Hepatic stellate cell (primary cell): ENCODE measurements at regions not wholly inside any gene's neighbourhood (a gene's known extent, or its start where the extent isn't known, plus 50 kb on each side); places are given as distances from the start of the nearest gene placed in this dataset.
"Not testable (repeated sequence)": the region's sequence is repeated elsewhere in the genome, so short reads cannot be mapped to it uniquely, and the experiment has no call there.

Experiments used
- DNase-seq: peaks from one replicate; pipeline ENCODE4 v3.0.0; 2011; ENCODE audit warnings: low spot score

- no peak for DNase-seq
These were observed 427.6 kb downstream of the SPRY2 start for GRCh38 chr13:79913141-79913827.

DNA sequence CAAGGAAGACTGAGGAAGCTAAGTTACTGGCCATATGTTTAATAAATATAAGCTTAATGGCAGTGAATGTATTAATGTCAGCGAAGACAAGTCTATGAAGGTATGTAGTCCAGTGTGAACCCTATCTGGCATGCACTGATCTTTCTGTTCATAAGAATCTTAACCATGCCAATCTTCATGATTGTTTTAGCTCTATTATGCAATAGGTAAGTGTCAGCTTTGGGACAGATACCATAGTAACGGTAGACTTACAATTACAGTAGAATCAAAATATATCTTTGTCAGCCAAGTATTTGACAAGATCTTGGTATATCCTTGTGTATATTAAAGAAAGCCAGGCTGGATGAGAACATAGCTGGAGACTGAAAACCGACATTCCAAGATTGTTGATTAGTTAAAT is 428.5 kb downstream of the SPRY2 start:
- DNase-seq: no peak

- no peak for DNase-seq
These were observed 429.9 kb downstream of the SPRY2 start for GRCh38 chr13:79910875-79911540.

DNA sequence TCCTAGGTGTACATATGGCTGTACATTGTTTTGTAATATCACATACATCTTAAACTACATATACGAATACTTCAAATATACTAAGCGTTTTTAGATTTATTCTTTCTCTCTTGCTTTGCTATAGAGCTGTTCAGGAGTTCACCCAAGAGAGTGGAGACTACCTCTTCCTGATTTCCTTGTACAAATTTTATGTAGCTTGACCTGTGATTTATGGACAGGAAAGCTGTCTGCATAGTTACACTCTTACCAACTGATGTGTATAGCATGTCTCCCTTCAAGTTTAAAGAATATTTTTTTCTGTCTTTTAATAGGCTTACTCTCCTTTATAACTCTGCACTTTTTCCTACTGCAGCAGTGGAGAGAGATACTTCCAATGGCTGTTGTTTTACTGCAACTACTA is 428.7 kb downstream of the NDFIP2 start:
- no peak for DNase-seq

GRCh38 chr13:79908381-79908780 is 427.4 kb downstream of the NDFIP2 start:
- no peak for DNase-seq

DNA sequence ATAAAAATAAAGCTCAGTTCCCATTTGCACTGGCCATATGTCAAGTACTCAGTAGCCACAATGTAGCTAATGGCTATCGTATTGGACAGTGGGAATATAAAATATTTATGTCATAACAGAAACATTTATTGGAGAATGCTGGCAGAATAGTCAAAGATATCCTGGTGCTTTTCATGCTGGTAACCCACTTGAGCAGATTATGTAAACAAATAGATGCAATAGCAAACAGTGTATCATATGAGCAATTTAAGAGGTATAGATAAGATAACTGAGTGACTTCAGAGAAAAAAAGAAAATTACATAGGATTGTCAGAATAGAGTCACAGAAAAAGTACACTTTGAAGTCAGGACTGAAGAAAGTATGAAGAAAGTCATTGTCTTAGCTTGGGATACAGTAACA is 426.6 kb downstream of the NDFIP2 start:
- DNase-seq: no peak

DNA sequence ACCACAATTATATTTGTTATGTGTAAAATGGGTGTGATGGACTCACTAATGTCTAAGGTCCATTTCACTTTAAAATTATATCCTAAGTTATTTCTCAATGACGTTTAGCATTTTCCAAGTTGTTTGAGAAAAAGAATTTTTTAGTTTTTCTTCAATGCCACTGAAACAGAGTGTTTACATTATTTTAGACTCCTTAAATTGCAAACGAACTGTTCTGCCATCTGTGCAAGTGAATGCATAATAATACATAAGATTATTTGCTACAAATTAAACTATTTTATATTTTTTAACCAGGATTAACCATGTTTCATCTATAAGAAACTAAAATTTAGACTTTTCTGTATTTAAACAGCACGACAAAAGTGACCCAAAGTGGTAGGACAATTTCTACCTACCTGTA is 425.4 kb downstream of the NDFIP2 start:
- no peak for DNase-seq

DNA sequence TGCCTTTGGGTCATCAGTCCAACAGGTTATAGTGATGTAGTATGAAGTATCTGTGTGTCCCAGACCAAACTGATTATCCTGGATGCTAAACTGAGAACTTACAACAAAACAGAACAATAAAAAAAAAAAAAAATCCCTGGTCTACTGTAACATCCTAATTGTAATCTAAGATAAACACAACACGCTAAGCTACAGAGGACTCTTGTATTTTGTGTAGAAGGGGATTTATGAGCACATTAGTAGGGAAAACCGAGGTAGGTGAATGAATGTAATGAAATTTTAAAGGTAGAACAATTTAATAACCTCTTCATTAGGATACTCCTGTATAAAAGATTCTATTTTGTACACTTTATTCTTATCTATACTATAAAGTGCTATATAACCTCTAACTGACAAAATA is 424.1 kb downstream of the NDFIP2 start:
- no peak for DNase-seq

DNA sequence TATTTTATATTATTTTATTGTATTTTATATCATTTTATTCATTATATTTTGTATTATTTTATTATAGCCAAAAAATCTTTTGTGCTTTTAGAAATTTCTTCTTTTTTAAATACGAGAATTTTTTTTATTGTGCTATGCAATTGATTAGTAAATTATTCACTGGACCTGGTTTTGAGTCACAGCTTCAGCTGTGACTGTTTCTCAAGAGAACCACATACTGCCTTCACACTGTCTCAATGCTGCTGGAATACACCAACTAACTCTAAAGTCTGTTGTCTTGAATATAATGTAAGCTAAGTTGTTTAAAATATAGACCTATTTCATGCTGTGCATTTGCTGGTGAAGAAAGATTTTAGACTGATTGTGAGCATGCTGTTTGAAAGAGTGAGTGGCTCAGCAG is 423.6 kb downstream of the NDFIP2 start:
- no peak for DNase-seq

DNA sequence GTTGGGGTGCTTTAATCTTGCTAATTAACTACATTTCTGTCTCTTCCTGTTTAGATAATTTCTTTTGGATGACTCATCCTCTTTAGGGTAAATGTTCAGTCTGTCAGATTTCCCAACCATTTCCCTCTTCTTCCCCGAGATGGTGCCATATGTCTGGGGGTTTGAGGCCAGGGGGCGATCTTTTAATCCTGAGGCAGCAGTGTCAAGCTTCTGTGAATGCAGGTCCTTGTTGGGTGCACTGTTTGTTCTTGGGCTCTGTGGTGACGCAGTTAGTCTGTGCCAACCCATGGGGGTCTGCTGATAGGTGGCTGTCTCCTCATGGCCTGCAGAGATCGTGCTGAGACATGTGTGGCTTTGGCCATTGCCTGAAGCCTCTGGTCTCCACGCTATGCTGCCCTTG is 420.4 kb downstream of the NDFIP2 start:
- peak; percentile 11 for DNase-seq

- no peak for DNase-seq
These were observed 419.4 kb downstream of the NDFIP2 start for GRCh38 chr13:79900356-79900755.

DNA sequence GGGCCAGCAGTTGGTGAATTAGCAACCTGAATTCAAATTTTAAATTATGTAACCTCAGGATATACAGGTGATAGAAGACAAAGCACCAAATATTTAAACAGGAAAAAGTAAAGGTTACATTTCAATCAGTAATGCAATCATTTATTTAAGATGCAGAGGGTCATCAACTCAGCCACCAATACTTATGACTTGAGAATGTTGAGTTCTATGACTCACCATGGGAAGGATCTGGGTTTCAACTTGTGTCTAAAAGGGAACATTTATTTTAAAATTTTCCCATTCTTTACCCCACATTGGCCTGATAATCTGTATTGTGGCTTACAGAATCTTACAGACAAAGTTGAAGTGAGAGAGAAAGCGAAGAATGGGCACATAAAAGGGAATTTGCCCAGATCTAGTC is 418.0 kb downstream of the NDFIP2 start:
- no peak for DNase-seq

DNA sequence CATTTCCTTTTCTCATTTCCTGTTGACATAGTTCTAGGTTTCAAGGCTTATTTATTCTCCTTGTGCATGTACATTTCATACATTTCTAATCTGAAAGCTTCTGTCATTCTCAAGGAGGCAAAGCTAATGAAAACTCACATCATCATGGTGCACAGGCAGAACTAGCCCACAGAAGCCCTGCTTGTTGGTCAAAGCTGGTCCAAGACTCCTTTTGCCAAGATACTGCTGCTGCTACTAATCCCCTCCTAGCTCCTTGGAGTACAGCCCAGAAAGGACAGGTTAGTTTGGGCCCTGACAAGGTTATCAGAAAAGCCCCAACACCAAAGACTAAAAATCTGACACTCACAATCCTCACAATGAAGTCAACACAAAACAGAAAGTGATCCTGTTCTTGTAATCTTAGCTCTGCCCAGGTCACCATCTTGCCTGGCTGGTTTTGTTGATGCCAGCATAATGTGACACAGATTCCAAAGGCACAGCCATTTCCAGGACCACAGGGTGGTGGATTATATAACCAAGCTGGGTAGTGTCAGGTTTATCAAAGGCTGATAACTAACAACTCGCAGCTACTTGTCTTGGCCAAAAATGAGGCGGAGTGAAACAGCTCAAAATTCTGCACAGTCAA is 417.4 kb downstream of the NDFIP2 start:
- DNase-seq: no peak

GRCh38 chr13:79896851-79897250 is 415.9 kb downstream of the NDFIP2 start:
- DNase-seq: no peak

- no peak for DNase-seq
These were observed 414.5 kb downstream of the NDFIP2 start for GRCh38 chr13:79895416-79895815.

- not testable (repeated sequence) for DNase-seq
These were observed 406.3 kb downstream of the NDFIP2 start for GRCh38 chr13:79887278-79887677.

DNA sequence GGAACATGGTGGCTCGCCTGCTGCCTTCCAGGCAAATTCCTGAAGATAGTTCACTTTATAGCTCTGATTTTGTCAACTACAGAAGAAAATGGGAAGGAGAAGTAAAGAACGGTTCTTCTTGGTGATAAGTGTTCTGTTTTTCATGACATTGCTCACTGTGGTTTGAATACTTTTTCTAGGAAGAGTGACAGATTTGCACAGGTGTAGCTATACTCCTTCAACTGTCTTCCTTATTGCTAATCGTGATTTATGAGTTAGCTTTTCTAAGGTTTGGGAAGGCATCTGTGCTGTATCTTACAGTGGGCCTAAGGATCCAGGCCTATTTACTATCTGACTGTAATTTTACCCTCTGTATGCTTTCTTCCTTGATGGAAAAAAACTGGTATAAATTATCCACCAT is 405.6 kb downstream of the NDFIP2 start:
- no peak for DNase-seq

DNA sequence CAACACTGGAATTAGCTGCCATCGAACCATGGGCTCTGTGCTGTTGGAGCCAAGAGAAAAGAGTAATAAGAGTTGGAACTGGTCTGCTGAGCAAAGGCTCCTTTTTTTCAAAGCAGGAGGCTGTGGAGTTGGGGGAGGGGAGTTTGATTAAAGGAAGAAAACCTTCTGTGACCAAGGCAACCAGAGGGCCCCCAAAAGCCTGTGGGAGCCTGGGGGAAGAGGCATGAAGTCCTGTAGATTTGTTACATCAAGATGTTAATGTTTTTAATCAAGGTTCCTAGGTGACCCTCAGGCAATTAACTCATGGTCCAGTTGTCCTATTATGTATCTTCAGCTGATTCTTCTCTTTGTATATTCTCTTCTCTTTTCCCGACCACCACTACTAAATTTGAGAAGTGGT is 403.9 kb downstream of the NDFIP2 start:
- DNase-seq: no peak

GRCh38 chr13:79883216-79883615 is 402.3 kb downstream of the NDFIP2 start:
- DNase-seq: no peak

GRCh38 chr13:79880818-79881217 is 399.9 kb downstream of the NDFIP2 start:
- no peak for DNase-seq

DNA sequence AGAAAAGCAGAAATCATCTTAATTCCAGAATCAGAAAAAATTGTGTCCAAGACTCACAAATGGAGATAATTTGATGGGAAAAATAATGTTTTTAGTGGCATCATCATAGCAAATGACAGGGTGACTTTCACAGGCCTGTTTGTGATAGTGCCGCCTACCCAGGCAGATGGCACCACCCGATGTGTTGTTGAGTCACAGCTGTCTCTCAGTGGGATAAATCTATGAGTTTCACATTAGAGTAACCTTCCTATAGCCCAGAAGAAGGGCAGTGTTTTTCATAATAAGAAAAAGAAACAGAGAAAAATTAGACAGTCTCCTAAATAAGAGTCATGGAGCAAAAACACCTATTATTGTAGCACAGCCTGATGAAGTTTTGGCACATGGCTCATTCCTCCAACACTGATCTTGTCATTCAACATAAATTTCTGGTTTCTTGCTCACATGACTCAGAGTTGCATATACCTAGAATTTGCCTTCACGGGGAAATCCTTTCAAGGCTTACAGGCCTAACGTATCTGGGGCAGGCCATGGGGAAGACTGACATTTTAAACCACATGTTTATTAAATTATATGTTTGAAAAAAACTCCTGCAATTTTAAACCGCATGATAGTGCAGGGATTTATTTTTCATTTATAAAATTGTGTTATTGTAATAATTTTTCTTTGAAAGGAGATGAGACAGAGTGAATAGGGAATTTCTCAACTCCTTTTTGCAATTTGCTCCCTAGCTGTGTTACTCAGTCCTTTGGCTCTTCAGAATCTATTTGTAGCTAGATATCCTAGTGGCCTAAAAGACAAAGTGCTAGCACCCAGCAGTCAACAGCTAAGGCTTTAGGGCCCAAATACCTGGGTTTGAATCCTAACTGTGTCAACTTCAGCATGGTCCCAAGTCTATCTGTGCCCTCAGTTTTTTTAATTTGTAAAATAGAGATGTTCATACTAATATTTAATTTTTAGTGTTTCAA is 393.7 kb downstream of the NDFIP2 start:
- no peak for DNase-seq

GRCh38 chr13:79871594-79871993 is 390.6 kb downstream of the NDFIP2 start:
- no peak for DNase-seq
